DMS153 treated with DMSO at 0.1 percent for 48 hours (cell line): ENCODE measurements at regions not wholly inside any gene's neighbourhood (a gene's known extent, or its start where the extent isn't known, plus 50 kb on each side); places are given as distances from the start of the nearest gene placed in this dataset.

Experiments
- DNase-seq: peaks from one replicate; lab custom pipeline; 2025; ENCODE audit not compliant: unreplicated experiment; lab: John Stamatoyannopoulos, UW

- DNase-seq = no peak
Observed at GRCh38 chr13:22263185-22263584, 592.3 kb downstream of the FGF9 start.

GRCh38 chr13:22265563-22265962, 594.7 kb downstream of the FGF9 start:
- DNase-seq = no peak

- DNase-seq = no peak
Observed at GRCh38 chr13:22270881-22271280, 600.0 kb downstream of the FGF9 start.

DNA sequence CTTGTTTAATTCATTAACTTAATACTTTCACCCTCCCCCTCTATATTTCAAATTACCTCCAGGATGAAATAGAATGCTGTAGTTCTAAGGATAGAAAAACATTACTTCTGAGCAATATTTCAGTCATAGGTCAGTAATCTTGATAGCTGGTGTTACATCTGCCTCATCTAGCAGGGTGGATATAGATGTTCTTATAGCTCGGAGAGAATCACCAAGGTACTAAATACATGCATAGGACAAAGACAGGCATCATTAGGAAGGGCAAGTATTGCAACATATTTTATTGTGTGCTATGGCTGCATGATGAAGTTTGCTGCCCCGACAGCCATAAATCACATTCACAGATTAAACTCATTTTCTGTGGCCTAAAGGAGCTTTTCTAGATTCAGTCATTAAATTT, 601.0 kb downstream of the FGF9 start:
- DNase-seq = no peak

DNA sequence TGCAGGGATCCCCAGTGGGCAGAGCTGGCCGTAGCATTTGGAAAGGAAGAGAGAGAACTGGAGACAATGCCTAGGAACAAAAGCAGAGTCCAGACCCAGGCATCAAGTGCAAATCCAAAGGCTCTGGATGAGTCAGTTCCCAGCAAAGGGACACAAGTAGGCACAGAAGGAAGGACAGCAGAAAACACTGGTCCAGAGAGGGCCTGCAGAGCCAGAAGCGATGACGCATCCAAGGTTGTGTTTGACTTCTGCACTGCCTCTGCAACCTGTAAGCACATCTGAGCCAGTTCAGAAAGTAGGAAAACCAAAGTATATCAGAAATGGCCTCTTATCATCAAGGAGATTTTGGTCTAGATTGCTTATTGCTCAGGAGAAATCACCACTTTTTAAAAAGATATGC, 604.5 kb downstream of the FGF9 start:
- no peak for DNase-seq

- DNase-seq = no peak
Observed at GRCh38 chr13:22276616-22277015, 605.7 kb downstream of the FGF9 start.

DNA sequence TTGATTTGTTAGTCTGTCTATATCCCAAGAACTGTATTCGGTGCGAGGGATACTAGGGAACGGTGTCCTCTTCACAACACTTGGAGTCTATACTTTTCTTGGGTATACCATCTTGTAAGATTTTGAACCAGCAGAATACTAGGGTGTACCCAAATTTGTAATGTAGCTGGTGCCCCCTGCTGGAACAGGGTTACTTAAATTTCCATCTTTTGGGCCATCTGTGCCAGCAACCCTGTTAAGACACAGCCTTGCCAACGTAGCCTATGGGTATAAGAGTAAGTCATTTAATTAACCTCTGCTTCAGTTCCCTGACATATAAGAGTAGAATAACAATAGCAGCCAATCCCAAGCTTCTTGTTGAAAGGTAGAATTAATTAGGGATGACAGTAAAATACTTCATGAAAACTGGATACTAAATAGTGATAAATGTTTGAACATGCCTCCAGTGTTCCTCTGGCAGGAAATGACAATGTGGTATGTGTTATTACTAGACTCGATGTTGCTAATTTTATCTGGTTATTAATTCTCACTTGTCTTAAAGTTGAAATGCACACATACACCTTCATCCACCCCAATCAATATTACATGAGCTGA, 607.6 kb downstream of the FGF9 start:
- DNase-seq = peak; percentile 18

DNA sequence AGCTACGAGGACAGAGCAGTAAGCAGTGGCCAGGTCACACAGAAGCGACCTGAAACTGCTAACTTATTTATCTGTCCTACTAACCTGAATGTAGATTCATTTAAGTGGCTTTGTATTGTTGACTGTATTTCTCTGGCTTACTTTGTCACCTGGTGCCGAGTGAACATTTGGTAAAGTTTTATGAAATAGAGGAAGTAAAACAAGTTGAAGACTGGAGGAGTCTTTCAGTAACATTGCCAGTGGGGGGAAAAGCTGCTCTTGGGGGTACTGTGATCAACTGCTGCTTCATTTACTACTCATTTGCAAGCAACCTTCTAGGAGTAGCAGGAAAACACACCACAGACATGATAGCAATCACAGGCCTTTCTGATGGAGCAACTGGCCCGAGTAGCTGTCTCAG, 615.0 kb downstream of the FGF9 start:
- DNase-seq = no peak

GRCh38 chr13:22286338-22286737, 615.5 kb downstream of the FGF9 start:
- DNase-seq = no peak

DNA sequence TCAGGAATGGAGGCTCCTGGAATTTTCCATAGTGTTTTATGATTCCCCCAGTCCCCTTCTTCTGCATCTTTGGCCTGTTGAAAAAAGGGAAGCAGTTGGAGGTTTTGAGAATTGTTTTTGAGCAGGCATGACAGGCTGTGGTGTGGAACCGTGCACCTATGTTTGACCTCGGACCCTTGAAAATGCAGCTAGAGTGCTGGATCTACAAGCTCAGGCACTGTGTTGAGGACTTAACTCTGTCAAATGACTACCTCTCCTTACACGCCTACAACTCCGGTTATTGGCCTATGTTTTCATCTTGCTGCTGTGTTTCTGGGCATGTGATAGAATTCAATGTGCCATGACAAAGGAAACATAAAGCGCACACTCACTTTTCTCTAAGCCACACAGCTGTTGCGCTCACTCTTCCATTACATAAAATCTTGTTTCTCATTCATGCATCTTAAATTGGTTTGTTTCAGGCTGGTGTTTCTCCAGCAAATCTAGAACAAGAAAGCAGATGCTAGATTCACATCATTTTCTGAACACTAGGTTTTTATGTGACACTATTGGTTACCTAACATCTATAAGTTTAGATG, 616.6 kb downstream of the FGF9 start:
- no peak for DNase-seq

- DNase-seq = no peak
Observed at GRCh38 chr13:22288496-22288895, 617.6 kb downstream of the FGF9 start.

DNA sequence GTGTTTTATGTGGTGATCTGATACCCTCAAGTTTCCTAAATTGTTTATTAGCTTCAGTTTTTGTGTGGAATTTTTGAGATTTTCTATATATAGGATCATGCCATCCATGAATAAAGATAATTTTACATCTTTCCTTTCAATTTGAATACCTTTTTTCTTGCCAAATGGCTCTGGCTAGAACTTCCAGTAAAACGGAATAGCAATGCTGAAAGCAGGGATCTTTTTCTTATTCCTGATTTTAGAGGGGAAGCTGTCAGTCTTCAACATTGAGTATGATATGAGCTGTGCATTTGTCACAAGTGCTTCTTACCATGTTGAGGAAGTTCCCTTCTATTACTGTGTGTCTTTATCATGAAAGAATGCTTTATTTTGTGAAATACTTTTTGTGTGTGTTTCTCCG, 618.8 kb downstream of the FGF9 start:
- no peak for DNase-seq

DNA sequence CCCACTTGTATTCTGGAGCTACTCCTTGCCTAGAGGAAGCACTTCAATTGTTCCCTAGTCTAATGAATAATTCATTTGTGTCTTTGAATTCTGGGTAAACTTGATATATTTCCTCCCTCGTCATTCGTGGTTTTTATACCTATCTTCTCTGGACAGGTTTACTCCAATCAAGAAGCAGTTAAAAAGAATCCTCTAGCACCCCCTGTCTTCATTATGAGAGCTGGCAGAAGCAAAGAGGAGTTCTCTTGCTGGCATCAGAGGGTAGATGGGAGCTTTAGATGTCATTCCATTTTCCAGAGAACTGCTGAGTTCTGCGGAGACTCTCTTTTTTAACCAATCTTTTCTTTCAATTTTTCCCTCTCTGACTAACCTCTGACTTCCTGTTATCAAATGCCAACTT, 627.7 kb downstream of the FGF9 start:
- no peak for DNase-seq

GRCh38 chr13:22311734-22312404, 641.0 kb downstream of the FGF9 start:
- DNase-seq = no peak

DNA sequence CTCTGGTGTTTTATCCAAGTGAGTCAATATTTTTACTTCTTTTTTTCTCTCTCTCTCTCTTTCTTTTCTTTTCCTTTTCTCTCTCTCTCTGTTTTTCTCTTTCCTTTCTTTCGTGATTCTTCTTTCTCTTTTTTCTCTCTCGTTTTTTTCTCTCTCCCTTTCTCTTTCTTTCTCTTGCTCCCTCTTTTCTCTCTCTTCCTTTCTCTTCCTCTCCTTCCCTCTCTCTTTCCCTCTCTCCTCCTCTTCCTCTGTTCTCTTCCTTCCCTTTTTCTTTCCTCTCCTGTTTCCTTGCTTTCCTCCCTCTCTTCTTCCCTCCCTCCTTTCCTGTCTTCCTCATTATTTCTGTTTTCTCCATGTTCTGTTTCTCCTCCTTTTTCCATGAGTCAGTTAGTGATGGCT, 641.5 kb downstream of the FGF9 start:
- DNase-seq = no peak

GRCh38 chr13:22316494-22317025, 645.7 kb downstream of the FGF9 start:
- no peak for DNase-seq

DNA sequence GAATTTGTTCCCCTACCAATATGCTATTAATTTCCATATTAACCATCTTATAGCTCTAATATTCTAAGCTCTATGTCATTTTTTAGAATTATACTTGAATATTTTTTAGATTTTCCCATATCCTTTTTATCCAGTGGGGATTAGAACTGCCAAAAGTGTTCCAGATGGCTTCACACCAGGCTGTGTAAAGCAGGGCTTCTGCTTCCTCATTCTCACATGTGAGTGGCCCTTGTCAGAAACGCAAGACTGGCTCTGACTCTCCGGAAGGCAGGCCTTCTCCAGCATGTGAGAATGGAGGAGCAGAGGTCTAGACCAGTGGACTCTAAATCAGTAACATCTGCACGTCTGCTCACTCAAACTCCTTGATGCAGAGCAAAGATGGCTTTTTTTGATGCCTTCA, 650.1 kb downstream of the FGF9 start:
- no peak for DNase-seq

DNA sequence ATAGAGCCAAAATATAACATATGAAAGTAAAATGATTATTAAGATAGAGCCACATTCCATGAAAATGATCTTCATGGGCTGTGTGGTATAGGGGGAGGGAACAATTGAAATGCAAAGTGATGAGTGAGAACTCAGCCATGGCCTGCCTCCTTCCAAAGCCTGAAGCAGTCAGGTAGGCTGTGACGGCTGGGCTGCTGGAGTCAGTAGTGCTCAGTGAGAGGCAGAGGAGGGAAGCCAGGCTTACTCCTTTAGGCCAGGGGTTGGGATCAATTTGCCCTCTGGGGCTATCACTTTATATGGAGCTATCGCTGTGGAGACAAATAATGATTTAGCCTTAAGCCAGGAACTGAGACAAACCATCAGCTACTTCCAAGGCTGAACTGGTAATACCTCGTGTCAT, 654.9 kb downstream of the FGF9 start:
- DNase-seq = no peak

GRCh38 chr13:22332416-22332815, 661.5 kb downstream of the FGF9 start:
- DNase-seq = no peak

GRCh38 chr13:22336460-22336859, 665.6 kb downstream of the FGF9 start:
- no peak for DNase-seq

- no peak for DNase-seq
Observed at GRCh38 chr13:22357132-22357531, 686.3 kb downstream of the FGF9 start.

GRCh38 chr13:22369090-22369489, 698.2 kb downstream of the FGF9 start:
- DNase-seq = no peak

DNA sequence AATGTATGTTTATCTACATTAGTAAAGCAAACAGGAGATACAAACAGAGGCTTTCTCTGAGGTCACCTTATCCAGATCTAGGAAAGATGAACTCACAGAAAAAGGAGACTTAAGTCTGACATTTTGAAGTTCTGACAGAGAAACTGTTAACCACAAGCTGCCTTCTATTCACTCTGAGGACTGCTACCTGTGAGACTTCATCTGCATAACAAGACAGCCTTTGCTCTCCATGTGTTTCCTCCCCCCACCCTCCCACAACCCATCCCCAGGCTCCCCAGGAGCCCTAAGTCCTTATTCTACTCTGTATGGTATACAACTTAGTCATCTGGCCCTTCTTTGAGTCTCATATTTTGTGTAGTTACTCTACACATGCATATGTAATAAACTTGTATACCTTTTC, 699.0 kb downstream of the FGF9 start:
- DNase-seq = no peak
